Calu3 (cell line): ENCODE measurements at regions not wholly inside any gene's neighbourhood (a gene's known extent, or its start where the extent isn't known, plus 50 kb on each side); places are given as distances from the start of the nearest gene placed in this dataset.
"Not testable (repeated sequence)": the region's sequence is repeated elsewhere in the genome, so short reads cannot be mapped to it uniquely, and the experiment has no call there.

Source experiments
- BruUV-seq: library from RNA; stranded (reverse); fragments of 400-500 nt; replicated peaks from 2 replicates; lab custom pipeline; 2021; lab: Mats Ljungman, UMichigan
- CTCF ChIA-PET: fragments of 300-600 bp; sonication (Branson Sonifier 250); formaldehyde crosslinking; loops from one replicate; lab custom pipeline; 2022; ENCODE audit warnings: antibody characterized with exemption; lab: Charles Lee
- DNase-seq: peaks from one replicate; pipeline ENCODE4 v3.0.0; 2022
- H3K27ac Mint-ChIP-seq: one replicate; pipeline ENCODE4 v1.8.0; 2022; ENCODE audit warnings: mixed read lengths; ENCODE audit not compliant: unreplicated experiment
- H3K27me3 Mint-ChIP-seq: one replicate; pipeline ENCODE4 v1.8.0; 2022; ENCODE audit warnings: mixed read lengths; ENCODE audit not compliant: unreplicated experiment
- H3K36me3 Mint-ChIP-seq: one replicate; pipeline ENCODE4 v1.8.0; 2022; ENCODE audit warnings: mild to moderate bottlenecking, moderate library complexity, mixed read lengths; ENCODE audit not compliant: insufficient read depth, unreplicated experiment
- H3K4me1 Mint-ChIP-seq: one replicate; pipeline ENCODE4 v1.8.0; 2022; ENCODE audit warnings: mild to moderate bottlenecking, low read depth, mixed read lengths; ENCODE audit not compliant: unreplicated experiment
- H3K4me3 Mint-ChIP-seq: one replicate; pipeline ENCODE4 v1.8.0; 2022; ENCODE audit warnings: mild to moderate bottlenecking, low read depth, moderate library complexity, mixed read lengths; ENCODE audit not compliant: unreplicated experiment
- H3K9me3 Mint-ChIP-seq: one replicate; pipeline ENCODE4 v1.8.0; 2022; ENCODE audit warnings: low read depth, mixed read lengths; ENCODE audit not compliant: unreplicated experiment
- CTCF ChIP-seq: fragments of 200-600 bp; IDR thresholded peaks from one replicate; pipeline ENCODE4 v1.8.0; 2022; ENCODE audit warnings: antibody characterized with exemption; ENCODE audit not compliant: unreplicated experiment
- intact Hi-C: fragments of 100-400 bp; cut with micrococcal nuclease; formaldehyde crosslinking; loops from one replicate; pipeline ENCODE4 v1.10.0; 2022; ENCODE audit not compliant: unreplicated experiment

- Mint-ChIP-seq H3K4me1 (no peaks in the 10 kb centered on the region), H3K27ac (no peak overlapping the region), H3K27me3 (no peaks in the 10 kb centered on the region), H3K4me3 (no peak overlapping the region), H3K9me3 (peaks cover 5% of the 10 kb centered on the region), H3K36me3 (no peaks in the 10 kb centered on the region)
- no peak for DNase-seq
- CTCF ChIA-PET: interaction anchor here (0.6 kb wide), 1 partner anchor 32 kb away, joined by 5 read pairs; no protein-coding TSS in a partner anchor
- no peak for TF ChIP-seq CTCF
- BruUV-seq: no TSS peak
- intact Hi-C loops: no loop called here
Observed at GRCh38 chr16:48958681-48959080, 323.0 kb downstream of the CBLN1 start.

- TF ChIP-seq CTCF: no peak
- H3K4me1 Mint-ChIP-seq: no peaks in the 10 kb centered on the region
- no peaks in the 10 kb centered on the region for H3K36me3 Mint-ChIP-seq
- H3K27ac Mint-ChIP-seq: no peak overlapping the region
- peaks cover 5% of the 10 kb centered on the region for H3K9me3 Mint-ChIP-seq
- H3K4me3 Mint-ChIP-seq: no peak overlapping the region
- no TSS peak for BruUV-seq
- CTCF ChIA-PET: no interaction called here
- intact Hi-C loops: no loop called here
- H3K27me3 Mint-ChIP-seq: no peaks in the 10 kb centered on the region
- DNase-seq: no peak
Observed at GRCh38 chr16:48956620-48957019, 325.0 kb downstream of the CBLN1 start.

- no peak overlapping the region for H3K27ac Mint-ChIP-seq
- CTCF ChIA-PET: no interaction called here
- H3K27me3 Mint-ChIP-seq: no peaks in the 10 kb centered on the region
- H3K36me3 Mint-ChIP-seq: no peaks in the 10 kb centered on the region
- H3K9me3 Mint-ChIP-seq: peaks cover 2% of the 10 kb centered on the region
- H3K4me1 Mint-ChIP-seq: no peaks in the 10 kb centered on the region
- intact Hi-C loops: no loop called here
- TF ChIP-seq CTCF: no peak
- no peak overlapping the region for H3K4me3 Mint-ChIP-seq
- no peak for DNase-seq
- no TSS peak for BruUV-seq
Observed at GRCh38 chr16:48955837-48956236, 325.8 kb downstream of the CBLN1 start.

- H3K4me3 Mint-ChIP-seq, H3K36me3 Mint-ChIP-seq, BruUV-seq, H3K4me1 Mint-ChIP-seq, intact Hi-C loops, DNase-seq, H3K27ac Mint-ChIP-seq, H3K9me3 Mint-ChIP-seq, CTCF ChIA-PET: not testable (repeated sequence)
- peaks cover 20% of the 10 kb centered on the region for H3K27me3 Mint-ChIP-seq
Observed at GRCh38 chr16:48951621-48952125, 330.0 kb downstream of the CBLN1 start.

- no peak for DNase-seq
- CTCF ChIA-PET: no interaction called here
- H3K27me3 Mint-ChIP-seq: peaks cover 35% of the 10 kb centered on the region
Observed at GRCh38 chr16:48950184-48950583, 331.5 kb downstream of the CBLN1 start.

More at GRCh38 chr16:48950184-48950583, 331.5 kb downstream of the CBLN1 start:
- no peaks in the 10 kb centered on the region for H3K9me3 Mint-ChIP-seq
- H3K27ac Mint-ChIP-seq: no peak overlapping the region
- TF ChIP-seq CTCF: no peak
- no peak overlapping the region for H3K4me3 Mint-ChIP-seq
- BruUV-seq: no TSS peak
- H3K36me3 Mint-ChIP-seq: no peaks in the 10 kb centered on the region
- H3K4me1 Mint-ChIP-seq: no peaks in the 10 kb centered on the region
- intact Hi-C loops: no loop called here
